ENCODE measurements at regions not wholly inside any gene's neighbourhood (a gene's known extent, or its start where the extent isn't known, plus 50 kb on each side); places are given as distances from the start of the nearest gene placed in this dataset.
"Not testable (repeated sequence)": the region's sequence is repeated elsewhere in the genome, so short reads cannot be mapped to it uniquely, and the experiment has no call there.

- FAIRE-seq (no peak), DNase-seq (ENCODE audit: low spot score) (no peak)
These were observed 126.2 kb downstream of the CD164 start for GRCh38 chr6:109255946-109256640.

GRCh38 chr6:109255087-109255486 is 127.2 kb downstream of the CD164 start:
- FAIRE-seq (no peak), DNase-seq (ENCODE audit: low spot score) (no peak)

GRCh38 chr6:109253366-109253765 is 128.9 kb downstream of the CD164 start:
- FAIRE-seq: no peak
- DNase-seq (ENCODE audit: low spot score): no peak

- FAIRE-seq (no peak), DNase-seq (ENCODE audit: low spot score) (no peak)
These were observed 129.8 kb downstream of the CD164 start for GRCh38 chr6:109252261-109253041.

GRCh38 chr6:109251839-109252238 is 130.4 kb downstream of the CD164 start:
- DNase-seq (ENCODE audit: low spot score) (no peak), FAIRE-seq (no peak)

GRCh38 chr6:109250544-109251156 is 131.6 kb downstream of the CD164 start:
- not testable (repeated sequence) for DNase-seq (ENCODE audit: low spot score); FAIRE-seq

- FAIRE-seq: no peak
- no peak for DNase-seq (ENCODE audit: low spot score)
These were observed 138.1 kb downstream of the CD164 start for GRCh38 chr6:109243863-109244825.

- FAIRE-seq (no peak), DNase-seq (ENCODE audit: low spot score) (no peak)
These were observed 139.3 kb downstream of the CD164 start for GRCh38 chr6:109242925-109243324.

- DNase-seq (ENCODE audit: low spot score): no peak
- no peak for FAIRE-seq
These were observed 140.2 kb downstream of the CD164 start for GRCh38 chr6:109242029-109242428.

GRCh38 chr6:109241199-109241598 is 141.1 kb downstream of the CD164 start:
- DNase-seq (ENCODE audit: low spot score) (peak; percentile 11), FAIRE-seq (peak; percentile 42)

GRCh38 chr6:109240370-109241084 is 141.7 kb downstream of the CD164 start:
- DNase-seq (ENCODE audit: low spot score) (no peak), FAIRE-seq (no peak)

GRCh38 chr6:109239651-109240321 is 142.5 kb downstream of the CD164 start:
- DNase-seq (ENCODE audit: low spot score) (no peak), FAIRE-seq (no peak)

- no peak for DNase-seq (ENCODE audit: low spot score)
- FAIRE-seq: no peak
These were observed 143.1 kb downstream of the CD164 start for GRCh38 chr6:109239160-109239559.

- DNase-seq (ENCODE audit: low spot score) (no peak), FAIRE-seq (no peak)
These were observed 143.1 kb downstream of the CEP57L1 start for GRCh38 chr6:109238396-109238795.

GRCh38 chr6:109237986-109238329 is 142.7 kb downstream of the CEP57L1 start:
- no peak for FAIRE-seq
- no peak for DNase-seq (ENCODE audit: low spot score)

GRCh38 chr6:109237077-109237985 is 142.0 kb downstream of the CEP57L1 start:
- no peak for FAIRE-seq

GRCh38 chr6:109236115-109237076 is 141.1 kb downstream of the CEP57L1 start:
- no peak for FAIRE-seq
- DNase-seq (ENCODE audit: low spot score): no peak

More at GRCh38 chr6:109237077-109237985, 142.0 kb downstream of the CEP57L1 start:
- DNase-seq (ENCODE audit: low spot score): no peak
